ENCODE measurements at regions not wholly inside any gene's neighbourhood (a gene's known extent, or its start where the extent isn't known, plus 50 kb on each side); places are given as distances from the start of the nearest gene placed in this dataset.
"Not testable (repeated sequence)": the region's sequence is repeated elsewhere in the genome, so short reads cannot be mapped to it uniquely, and the experiment has no call there.

GRCh38 chr1:144021690-144022384 is 50.1 kb upstream of the FAM72C start:
- not testable (repeated sequence) for DNase-seq

Measured in right hindlimb (tissue), 1 donor.